Smooth muscle cell of the brain vasculature (primary cell): ENCODE measurements at regions not wholly inside any gene's neighbourhood (a gene's known extent, or its start where the extent isn't known, plus 50 kb on each side); places are given as distances from the start of the nearest gene placed in this dataset.

Experiments used
- DNase-seq: peaks from one replicate; pipeline ENCODE4 v3.0.0-alpha.2; 2012; ENCODE audit warnings: low read depth, low spot score

GRCh38 chr6:24064106-24064505 is 61.9 kb upstream of the NRSN1 start:
- DNase-seq = no peak

- DNase-seq = no peak
Observed at GRCh38 chr6:24064832-24065231, 61.2 kb upstream of the NRSN1 start.

- DNase-seq = no peak
Observed at GRCh38 chr6:24069526-24069925, 56.5 kb upstream of the NRSN1 start.

GRCh38 chr6:24072038-24072746 is 53.8 kb upstream of the NRSN1 start:
- DNase-seq = no peak

DNA sequence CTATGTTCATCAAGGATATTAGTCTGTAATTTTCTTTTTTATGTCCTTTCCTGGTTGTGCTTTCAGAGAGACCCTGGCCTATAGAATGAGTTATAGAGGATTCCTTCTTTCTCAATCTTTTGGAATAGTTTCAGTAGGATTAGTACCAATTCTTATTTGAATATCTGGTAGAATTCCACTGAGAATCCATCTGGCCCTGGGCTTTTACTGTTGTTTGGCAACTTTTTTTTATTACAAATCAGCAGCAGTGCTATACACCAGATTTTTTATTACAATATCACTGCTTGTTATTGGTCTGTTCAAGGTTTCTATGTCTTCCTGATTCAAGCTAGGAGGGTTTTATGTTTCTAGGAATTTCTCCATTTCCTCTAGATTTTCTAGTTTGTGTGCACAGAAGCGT is 50.0 kb upstream of the NRSN1 start:
- DNase-seq = no peak
